ENCODE measurements at regions not wholly inside any gene's neighbourhood (a gene's known extent, or its start where the extent isn't known, plus 50 kb on each side); places are given as distances from the start of the nearest gene placed in this dataset.

GRCh38 chr12:125509195-125509594 lies 444.0 kb downstream of the AACS start:
- TF ChIP-seq, protein P1, sequence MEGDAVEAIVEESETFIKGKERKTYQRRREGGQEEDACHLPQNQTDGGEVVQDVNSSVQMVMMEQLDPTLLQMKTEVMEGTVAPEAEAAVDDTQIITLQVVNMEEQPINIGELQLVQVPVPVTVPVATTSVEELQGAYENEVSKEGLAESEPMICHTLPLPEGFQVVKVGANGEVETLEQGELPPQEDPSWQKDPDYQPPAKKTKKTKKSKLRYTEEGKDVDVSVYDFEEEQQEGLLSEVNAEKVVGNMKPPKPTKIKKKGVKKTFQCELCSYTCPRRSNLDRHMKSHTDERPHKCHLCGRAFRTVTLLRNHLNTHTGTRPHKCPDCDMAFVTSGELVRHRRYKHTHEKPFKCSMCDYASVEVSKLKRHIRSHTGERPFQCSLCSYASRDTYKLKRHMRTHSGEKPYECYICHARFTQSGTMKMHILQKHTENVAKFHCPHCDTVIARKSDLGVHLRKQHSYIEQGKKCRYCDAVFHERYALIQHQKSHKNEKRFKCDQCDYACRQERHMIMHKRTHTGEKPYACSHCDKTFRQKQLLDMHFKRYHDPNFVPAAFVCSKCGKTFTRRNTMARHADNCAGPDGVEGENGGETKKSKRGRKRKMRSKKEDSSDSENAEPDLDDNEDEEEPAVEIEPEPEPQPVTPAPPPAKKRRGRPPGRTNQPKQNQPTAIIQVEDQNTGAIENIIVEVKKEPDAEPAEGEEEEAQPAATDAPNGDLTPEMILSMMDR (IDR thresholded peaks at IDR 0.05 in 4 of 5, conservative IDR thresholded peaks at IDR 0.05 in 1 of 5): no peak
- TF ChIP-seq POLR2A (IDR thresholded peaks at IDR 0.05): no peak

Measured in gastrocnemius medialis (tissue), 4 donors.